B cell (primary cell): ENCODE measurements at regions not wholly inside any gene's neighbourhood (a gene's known extent, or its start where the extent isn't known, plus 50 kb on each side); places are given as distances from the start of the nearest gene placed in this dataset.

Source experiments
- ATAC-seq: fragments of 200-7000 bp; cut with Tn5 transposase; one replicate; pipeline ENCODE4 v1.10.0; 2021; ENCODE audit warnings: low read depth, mild to moderate bottlenecking, moderate number of reproducible peaks, moderate library complexity
- CTCF ChIA-PET: fragments of 350-600 bp; sonication (Branson Sonifier 250); formaldehyde crosslinking; loops from one replicate; lab custom pipeline; 2021; ENCODE audit warnings: antibody characterized with exemption, inconsistent platforms; lab: Charles Lee
- POLR2A ChIA-PET: fragments of 350-600 bp; sonication (Branson Sonifier 250); formaldehyde crosslinking; loops from one replicate; lab custom pipeline; 2021; ENCODE audit warnings: antibody characterized with exemption; lab: Charles Lee
- DNase-seq: peaks from one replicate; pipeline ENCODE4 v3.0.0; 2013
- H2AFZ ChIP-seq: 2 replicates; pipeline ENCODE4 v1.6.1; 2012; ENCODE audit warnings: mild to moderate bottlenecking, low read depth, low read length; ENCODE audit not compliant: insufficient read depth, poor library complexity, severe bottlenecking
- H3K27ac ChIP-seq, 2 donors: 1 replicate in 1 of 2; 2 replicates in 1 of 2; pipeline ENCODE4 v1.5.1; 2012 to 2013; ENCODE audit warnings: low read length in 2 of 2, mild to moderate bottlenecking in 2 of 2, moderate library complexity in 1 of 2
- H3K27me3 ChIP-seq, 4 experiments: fragments of 200-600 bp in 1 of 4; sonication (generic) in 1 of 4; replicated peaks in 1 of 4; 1 replicate in 2 of 4; 2 replicates in 2 of 4; pipeline versions ENCODE4 v1.6.1 to v1.7.0; 2013 to 2016; ENCODE audit warnings: low read length in 3 of 4, mild to moderate bottlenecking in 2 of 4, mixed read lengths in 1 of 4, moderate library complexity in 1 of 4; ENCODE audit not compliant: insufficient read depth in 4 of 4, control insufficient read depth in 3 of 4; ENCODE audit errors: control extremely low read depth in 1 of 4
- H3K36me3 ChIP-seq, 2 experiments: replicated peaks in 1 of 2; 1 replicate in 1 of 2; 2 replicates in 1 of 2; pipeline versions ENCODE4 v1.6.1 to v1.7.1; 2013; ENCODE audit warnings: low read length in 1 of 2; ENCODE audit not compliant: insufficient read depth in 2 of 2, control insufficient read depth in 1 of 2; ENCODE audit errors: control extremely low read depth in 1 of 2, extremely low read depth in 1 of 2
- H3K4me1 ChIP-seq, 2 donors: fragments of 200-600 bp in 1 of 2; sonication (generic) in 1 of 2; 1 replicate in 1 of 2; 2 replicates in 1 of 2; pipeline versions ENCODE4 v1.5.1 to v1.6.1; 2013 to 2017; ENCODE audit warnings: low read length in 2 of 2; ENCODE audit not compliant: control insufficient read depth in 2 of 2, insufficient read depth in 2 of 2
- H3K4me2 ChIP-seq: replicated peaks from 2 replicates; pipeline ENCODE3; 2012; ENCODE audit warnings: mild to moderate bottlenecking, low read depth, low read length; ENCODE audit not compliant: poor library complexity, severe bottlenecking
- H3K4me3 ChIP-seq, 5 experiments: fragments of 200-600 bp in 1 of 5; sonication (generic) in 1 of 5; 1 replicate in 3 of 5; 2 replicates in 2 of 5; pipeline versions ENCODE4 v1.5.1 to v1.7.0; 2011 to 2016; ENCODE audit warnings: low read length in 4 of 5, mild to moderate bottlenecking in 4 of 5, low read depth in 2 of 5, control low read depth in 1 of 5, moderate library complexity in 1 of 5; ENCODE audit not compliant: insufficient read depth in 1 of 5; ENCODE audit errors: control extremely low read depth in 1 of 5, extremely low read depth in 1 of 5
- H3K79me2 ChIP-seq: fragments of 200-600 bp; sonication (generic); one replicate; pipeline ENCODE4 v1.6.0; 2016; ENCODE audit warnings: low read length; ENCODE audit not compliant: control insufficient read depth, insufficient read depth
- H3K9ac ChIP-seq: fragments of 200-600 bp; sonication (generic); 2 replicates; pipeline ENCODE4 v1.6.1; 2017; ENCODE audit warnings: mild to moderate bottlenecking, low read length, moderate library complexity
- H3K9me3 ChIP-seq, 3 donors: one replicate each; pipeline versions ENCODE4 v1.6.1 to v1.7.1; 2013; ENCODE audit warnings: low read length in 2 of 3; ENCODE audit not compliant: control insufficient read depth in 2 of 3, insufficient read depth in 1 of 3; ENCODE audit errors: control extremely low read depth in 1 of 3
- H4K20me1 ChIP-seq: 2 replicates; pipeline ENCODE4 v1.6.0; 2012; ENCODE audit warnings: mild to moderate bottlenecking, low read length; ENCODE audit not compliant: insufficient read depth, control insufficient read depth, poor library complexity, severe bottlenecking
- H3K27ac Mint-ChIP-seq: one replicate; pipeline ENCODE4 v1.8.0; 2021; ENCODE audit warnings: mixed read lengths
- H3K27me3 Mint-ChIP-seq: one replicate; pipeline ENCODE4 v1.8.0; 2021; ENCODE audit warnings: mixed read lengths
- H3K4me1 Mint-ChIP-seq: one replicate; pipeline ENCODE4 v1.8.0; 2021; ENCODE audit warnings: mixed read lengths
- H3K4me3 Mint-ChIP-seq: one replicate; pipeline ENCODE4 v1.8.0; 2021; ENCODE audit warnings: mixed read lengths
- H3K9me3 Mint-ChIP-seq: one replicate; pipeline ENCODE4 v1.8.0; 2022; ENCODE audit warnings: mixed read lengths; ENCODE audit not compliant: insufficient read depth
- EZH2 ChIP-seq: IDR thresholded peaks from 2 replicates; pipeline ENCODE4 v1.6.1; 2012; ENCODE audit warnings: borderline replicate concordance, low read depth, mild to moderate bottlenecking, moderate library complexity, low read length; ENCODE audit not compliant: insufficient read depth, poor library complexity, severe bottlenecking
- WGBS: methylation state at CpG from one replicate; pipeline ENCODE4 v1.1.5; 2013; ENCODE audit warnings: missing lambda C conversion rate; ENCODE audit not compliant: insufficient coverage; 5-methylcytosine and 5-hydroxymethylcytosine counted together
- intact Hi-C: fragments of 100-400 bp; cut with micrococcal nuclease; formaldehyde crosslinking; loops from one replicate; pipeline ENCODE4 v1.10.0; 2022
- TF ChIP-seq, protein P1 (sequence below): fragments of 200-600 bp; IDR thresholded peaks from one replicate; pipeline ENCODE4 v1.8.0; 2022; ENCODE audit warnings: antibody characterized with exemption, mild to moderate bottlenecking

DNA sequence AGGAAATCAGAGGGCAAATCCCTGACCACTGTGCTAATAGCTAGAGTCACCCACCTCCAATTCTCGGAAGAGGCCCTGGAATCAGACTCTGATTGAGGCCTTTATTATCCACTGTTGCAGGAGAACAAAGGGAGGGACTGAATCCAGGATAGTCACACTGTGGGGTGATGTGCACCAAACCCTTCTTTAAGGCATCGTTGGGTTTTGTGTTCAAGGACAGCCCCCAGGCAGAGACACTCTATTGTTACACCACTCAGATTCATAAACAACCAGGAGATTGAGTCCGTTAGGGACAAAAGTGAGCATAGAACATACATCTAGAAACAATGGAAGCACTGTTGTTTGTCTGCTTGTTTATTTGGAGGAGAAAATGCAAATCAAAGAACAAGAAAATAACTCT lies 124.6 kb upstream of the TBCA start:
- CTCF ChIA-PET = no interaction called here
- Histone ChIP-seq H3K9me3 (no peaks in the 10 kb centered on the region), H3K4me1 (no peaks in the 10 kb centered on the region), H3K9ac (no peak overlapping the region), H4K20me1 (no peaks in the 10 kb centered on the region), H3K4me3 (no peak overlapping the region), H3K79me2 (no peaks in the 10 kb centered on the region), H3K36me3 (no peaks in the 10 kb centered on the region), H3K27ac (no peak overlapping the region), H2AFZ (no peak overlapping the region), H3K4me2 (no peak overlapping the region), H3K27me3 (peaks cover 0 to 1% (median 0%) of the 10 kb centered on the region in 4 experiments)
- H3K9me3 Mint-ChIP-seq = no peaks in the 10 kb centered on the region
- POLR2A ChIA-PET = no interaction called here
- no peak for ATAC-seq
- WGBS = no CpG with 5 or more reads among the region's 3 CpGs
- DNase-seq = no peak
- H3K27me3 Mint-ChIP-seq = peaks cover 5% of the 10 kb centered on the region
- no peak for TF ChIP-seq EZH2
- TF ChIP-seq, protein P1, sequence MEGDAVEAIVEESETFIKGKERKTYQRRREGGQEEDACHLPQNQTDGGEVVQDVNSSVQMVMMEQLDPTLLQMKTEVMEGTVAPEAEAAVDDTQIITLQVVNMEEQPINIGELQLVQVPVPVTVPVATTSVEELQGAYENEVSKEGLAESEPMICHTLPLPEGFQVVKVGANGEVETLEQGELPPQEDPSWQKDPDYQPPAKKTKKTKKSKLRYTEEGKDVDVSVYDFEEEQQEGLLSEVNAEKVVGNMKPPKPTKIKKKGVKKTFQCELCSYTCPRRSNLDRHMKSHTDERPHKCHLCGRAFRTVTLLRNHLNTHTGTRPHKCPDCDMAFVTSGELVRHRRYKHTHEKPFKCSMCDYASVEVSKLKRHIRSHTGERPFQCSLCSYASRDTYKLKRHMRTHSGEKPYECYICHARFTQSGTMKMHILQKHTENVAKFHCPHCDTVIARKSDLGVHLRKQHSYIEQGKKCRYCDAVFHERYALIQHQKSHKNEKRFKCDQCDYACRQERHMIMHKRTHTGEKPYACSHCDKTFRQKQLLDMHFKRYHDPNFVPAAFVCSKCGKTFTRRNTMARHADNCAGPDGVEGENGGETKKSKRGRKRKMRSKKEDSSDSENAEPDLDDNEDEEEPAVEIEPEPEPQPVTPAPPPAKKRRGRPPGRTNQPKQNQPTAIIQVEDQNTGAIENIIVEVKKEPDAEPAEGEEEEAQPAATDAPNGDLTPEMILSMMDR = no peak
- intact Hi-C loops = no loop called here
- no peak overlapping the region for H3K4me3 Mint-ChIP-seq
- H3K27ac Mint-ChIP-seq = no peak overlapping the region
- H3K4me1 Mint-ChIP-seq = no peaks in the 10 kb centered on the region

DNA sequence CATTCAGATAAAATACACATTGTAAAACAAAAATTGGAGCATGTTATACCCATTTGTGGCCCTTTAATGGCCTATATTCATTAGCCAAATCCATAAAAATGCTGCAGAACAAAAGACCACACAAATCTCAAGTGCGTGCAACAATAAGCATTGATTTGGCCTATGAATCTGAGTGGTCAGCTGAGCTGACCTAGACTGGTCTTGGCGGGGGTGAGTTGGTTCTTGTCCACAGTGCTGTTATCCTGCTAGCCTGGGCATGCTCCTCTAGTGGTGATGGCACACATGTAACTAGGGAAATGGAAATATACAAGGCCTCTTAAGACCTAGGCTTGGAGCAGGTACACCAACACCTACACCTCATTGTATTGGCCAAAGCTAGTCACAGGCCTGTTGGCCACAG lies 122.2 kb upstream of the TBCA start:
- H3K79me2 ChIP-seq = no peaks in the 10 kb centered on the region
- Mint-ChIP-seq H3K9me3 (no peaks in the 10 kb centered on the region), H3K27ac (no peak overlapping the region), H3K4me1 (no peaks in the 10 kb centered on the region), H3K27me3 (no peaks in the 10 kb centered on the region), H3K4me3 (no peak overlapping the region)
- no peaks in the 10 kb centered on the region for H3K36me3 ChIP-seq
- H3K4me1 ChIP-seq = no peaks in the 10 kb centered on the region
- no peaks in the 10 kb centered on the region for H3K27me3 ChIP-seq
- H3K4me2 ChIP-seq = no peak overlapping the region
- H3K9ac ChIP-seq = no peak overlapping the region
- WGBS = 100% methylated on average over 1 of the region's 2 CpGs
- intact Hi-C loops = no loop called here
- no peak overlapping the region for H2AFZ ChIP-seq
- DNase-seq (no peak), ATAC-seq (no peak)
- no peaks in the 10 kb centered on the region for H3K9me3 ChIP-seq
- H4K20me1 ChIP-seq = no peaks in the 10 kb centered on the region
- POLR2A ChIA-PET = no interaction called here
- H3K27ac ChIP-seq = no peak overlapping the region
- TF ChIP-seq, protein P1 = no peak
- CTCF ChIA-PET = no interaction called here
- no peak overlapping the region for H3K4me3 ChIP-seq
